Esophagus muscularis mucosa (tissue), 4 donors: ENCODE measurements at regions not wholly inside any gene's neighbourhood (a gene's known extent, or its start where the extent isn't known, plus 50 kb on each side); places are given as distances from the start of the nearest gene placed in this dataset.

Source experiments
- DNase-seq: peaks from one replicate; pipeline ENCODE4 v3.0.0-alpha.2; 2017; ENCODE audit errors: extremely low spot score
- H3K27ac ChIP-seq, 4 donors: fragments of 200-600 bp; sonication (generic); replicated peaks in 1 of 4; 1 replicate in 3 of 4; 2 replicates in 1 of 4; pipeline ENCODE4 v1.5.1; 2016 to 2019; ENCODE audit warnings: mild to moderate bottlenecking in 1 of 4
- H3K27me3 ChIP-seq, 4 donors: fragments of 200-600 bp; sonication (generic); one replicate each; pipeline versions ENCODE4 v1.5.1 to v1.6.0; 2016 to 2019
- H3K36me3 ChIP-seq, 4 donors: fragments of 200-600 bp; sonication (generic); one replicate each; pipeline ENCODE4 v1.5.1; 2016 to 2019
- H3K4me1 ChIP-seq, 4 donors: fragments of 200-600 bp; sonication (generic); one replicate each; pipeline ENCODE4 v1.5.1; 2016 to 2019
- H3K4me3 ChIP-seq, 4 donors: fragments of 200-600 bp; sonication (generic); 1 replicate in 2 of 4; 2 replicates in 2 of 4; pipeline ENCODE4 v1.5.1; 2016 to 2019; ENCODE audit warnings: mild to moderate bottlenecking in 4 of 4, moderate library complexity in 1 of 4
- H3K9me3 ChIP-seq, 4 donors: fragments of 200-600 bp; sonication (generic); 1 replicate in 3 of 4; 2 replicates in 1 of 4; pipeline ENCODE4 v1.5.1; 2016 to 2019
- CTCF ChIP-seq, 3 experiments: fragments of 200-600 bp in 2 of 3; fragments of 450-650 bp in 1 of 3; sonication (generic) in 2 of 3; IDR thresholded peaks; one replicate each; pipeline ENCODE4 v1.5.1; 2017 to 2019; ENCODE audit warnings: antibody characterized with exemption in 3 of 3, mild to moderate bottlenecking in 2 of 3, moderate library complexity in 1 of 3
- EP300 ChIP-seq: sonication (generic); formaldehyde crosslinking; IDR thresholded peaks from one replicate; pipeline ENCODE4 v1.6.1; 2017; ENCODE audit warnings: antibody characterized with exemption
- POLR2A ChIP-seq: fragments of 450-650 bp; IDR thresholded peaks from one replicate; pipeline ENCODE4 v1.6.1; 2017; ENCODE audit warnings: antibody characterized with exemption, moderate library complexity, mild to moderate bottlenecking, low read depth
- POLR2AphosphoS5 ChIP-seq, 2 donors: sonication (generic); formaldehyde crosslinking; IDR thresholded peaks; one replicate each; pipeline ENCODE4 v1.6.1; 2017; ENCODE audit warnings: antibody characterized with exemption in 2 of 2
- WGBS: methylation state at CpG from one replicate; pipeline ENCODE4 v1.1.5; 2018; 5-methylcytosine and 5-hydroxymethylcytosine counted together
- intact Hi-C: fragments of 100-400 bp; cut with DNase I; formaldehyde crosslinking; loops from one replicate; pipeline ENCODE4 v1.15.1; 2023

- no peak overlapping the region for H3K4me3 ChIP-seq
- H3K27me3 ChIP-seq = no peaks in the 10 kb centered on the region
- no peaks in the 10 kb centered on the region for H3K9me3 ChIP-seq
- TF ChIP-seq POLR2A = no peak
- no peak for TF ChIP-seq CTCF (IDR thresholded peaks at IDR 0.05)
- TF ChIP-seq POLR2AphosphoS5 (IDR thresholded peaks at IDR 0.05) = no peak
- TF ChIP-seq EP300 = no peak
- H3K27ac ChIP-seq = no peak overlapping the region
- intact Hi-C loops = no loop called here
- no peaks in the 10 kb centered on the region for H3K36me3 ChIP-seq
- 90% methylated on average over 13 of the region's 13 CpGs for whole genome bisulfite sequencing
- peaks cover 0 to 17% (median 8%) of the 10 kb centered on the region in 4 donors for H3K4me1 ChIP-seq
- no peak for DNase-seq
These were observed 103.3 kb upstream of the PITX1 start for GRCh38 chr5:135137146-135137915.

GRCh38 chr5:135136546-135136945 is 102.5 kb upstream of the PITX1 start:
- H3K9me3 ChIP-seq = no peaks in the 10 kb centered on the region
- H3K36me3 ChIP-seq = no peaks in the 10 kb centered on the region
- no peak for DNase-seq
- no peak overlapping the region for H3K4me3 ChIP-seq
- peaks cover 0 to 17% (median 8%) of the 10 kb centered on the region in 4 donors for H3K4me1 ChIP-seq
- intact Hi-C loops = no loop called here
- 83% methylated on average over 2 of the region's 2 CpGs for WGBS
- H3K27ac ChIP-seq = no peak overlapping the region
- no peaks in the 10 kb centered on the region for H3K27me3 ChIP-seq
- no peak for TF ChIP-seq POLR2AphosphoS5 (IDR thresholded peaks at IDR 0.05)
- no peak for TF ChIP-seq POLR2A
- no peak for TF ChIP-seq CTCF (IDR thresholded peaks at IDR 0.05)
- TF ChIP-seq EP300 = no peak

- 78% methylated on average over 14 of the region's 14 CpGs for WGBS
- no peaks in the 10 kb centered on the region for H3K9me3 ChIP-seq
- no peaks in the 10 kb centered on the region for H3K36me3 ChIP-seq
- no peak for DNase-seq
- TF ChIP-seq EP300 (no peak), CTCF (IDR thresholded peaks at IDR 0.05) (no peak), POLR2AphosphoS5 (IDR thresholded peaks at IDR 0.05) (no peak), POLR2A (no peak)
- no peak overlapping the region for H3K4me3 ChIP-seq
- peaks cover 0 to 17% (median 8%) of the 10 kb centered on the region in 4 donors for H3K4me1 ChIP-seq
- H3K27ac ChIP-seq = no peak overlapping the region
- no peaks in the 10 kb centered on the region for H3K27me3 ChIP-seq
- intact Hi-C loops = no loop called here
These were observed 101.7 kb upstream of the PITX1 start for GRCh38 chr5:135135530-135136226.

- DNase-seq = no peak
- Histone ChIP-seq H3K9me3 (no peaks in the 10 kb centered on the region), H3K4me1 (peaks cover 0 to 11% (median 8%) of the 10 kb centered on the region in 4 donors), H3K4me3 (no peak overlapping the region), H3K27me3 (no peaks in the 10 kb centered on the region), H3K27ac (no peak overlapping the region), H3K36me3 (no peaks in the 10 kb centered on the region)
- TF ChIP-seq POLR2A = no peak
- TF ChIP-seq EP300 = no peak
- TF ChIP-seq CTCF (IDR thresholded peaks at IDR 0.05) = no peak
- TF ChIP-seq POLR2AphosphoS5 (IDR thresholded peaks at IDR 0.05) = no peak
- intact Hi-C loops = no loop called here
- WGBS = 79% methylated on average over 3 of the region's 7 CpGs
These were observed 100.8 kb upstream of the PITX1 start for GRCh38 chr5:135134691-135135381.
